ENCODE measurements at regions not wholly inside any gene's neighbourhood (a gene's known extent, or its start where the extent isn't known, plus 50 kb on each side); places are given as distances from the start of the nearest gene placed in this dataset.

DNA sequence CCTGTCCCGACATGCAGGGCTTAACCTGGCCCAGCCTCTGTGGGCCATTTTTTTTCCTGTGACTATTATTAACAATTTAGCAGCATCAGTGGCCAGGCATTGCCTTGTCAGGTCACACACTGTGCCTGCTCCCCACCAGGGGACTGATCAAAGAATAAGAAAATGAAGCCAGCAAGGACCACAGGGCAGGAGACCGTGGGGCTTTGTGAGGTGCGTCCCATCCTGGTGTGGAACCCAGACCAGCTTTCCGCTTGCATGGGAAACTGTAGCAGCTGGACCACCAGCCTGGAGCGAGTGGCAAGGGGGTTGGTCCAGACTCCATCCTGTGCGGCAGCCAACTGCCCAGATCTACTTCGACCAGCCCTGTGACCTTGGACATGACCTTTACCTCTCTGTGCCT is 218.3 kb downstream of the ANKRD60 start:
- TF ChIP-seq TCF7 (IDR thresholded peaks at IDR 0.05; ENCODE audit: borderline replicate concordance) = no peak
- no peak for TF ChIP-seq TCF12 (IDR thresholded peaks at IDR 0.05; ENCODE audit: low read depth, low read length)
- TF ChIP-seq RFX5 (IDR thresholded peaks at IDR 0.05; ENCODE audit: low read depth, low read length) = no peak
- TF ChIP-seq, protein P1, sequence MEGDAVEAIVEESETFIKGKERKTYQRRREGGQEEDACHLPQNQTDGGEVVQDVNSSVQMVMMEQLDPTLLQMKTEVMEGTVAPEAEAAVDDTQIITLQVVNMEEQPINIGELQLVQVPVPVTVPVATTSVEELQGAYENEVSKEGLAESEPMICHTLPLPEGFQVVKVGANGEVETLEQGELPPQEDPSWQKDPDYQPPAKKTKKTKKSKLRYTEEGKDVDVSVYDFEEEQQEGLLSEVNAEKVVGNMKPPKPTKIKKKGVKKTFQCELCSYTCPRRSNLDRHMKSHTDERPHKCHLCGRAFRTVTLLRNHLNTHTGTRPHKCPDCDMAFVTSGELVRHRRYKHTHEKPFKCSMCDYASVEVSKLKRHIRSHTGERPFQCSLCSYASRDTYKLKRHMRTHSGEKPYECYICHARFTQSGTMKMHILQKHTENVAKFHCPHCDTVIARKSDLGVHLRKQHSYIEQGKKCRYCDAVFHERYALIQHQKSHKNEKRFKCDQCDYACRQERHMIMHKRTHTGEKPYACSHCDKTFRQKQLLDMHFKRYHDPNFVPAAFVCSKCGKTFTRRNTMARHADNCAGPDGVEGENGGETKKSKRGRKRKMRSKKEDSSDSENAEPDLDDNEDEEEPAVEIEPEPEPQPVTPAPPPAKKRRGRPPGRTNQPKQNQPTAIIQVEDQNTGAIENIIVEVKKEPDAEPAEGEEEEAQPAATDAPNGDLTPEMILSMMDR (IDR thresholded peaks at IDR 0.05 in 2 of 3, conservative IDR thresholded peaks at IDR 0.05 in 1 of 3; ENCODE audit: control insufficient read depth in 2 of 3, extremely low read depth in 1 of 3, insufficient read depth in 1 of 3, low read depth in 3 of 3, low read length in 3 of 3) = no peak
- TF ChIP-seq, protein P2, sequence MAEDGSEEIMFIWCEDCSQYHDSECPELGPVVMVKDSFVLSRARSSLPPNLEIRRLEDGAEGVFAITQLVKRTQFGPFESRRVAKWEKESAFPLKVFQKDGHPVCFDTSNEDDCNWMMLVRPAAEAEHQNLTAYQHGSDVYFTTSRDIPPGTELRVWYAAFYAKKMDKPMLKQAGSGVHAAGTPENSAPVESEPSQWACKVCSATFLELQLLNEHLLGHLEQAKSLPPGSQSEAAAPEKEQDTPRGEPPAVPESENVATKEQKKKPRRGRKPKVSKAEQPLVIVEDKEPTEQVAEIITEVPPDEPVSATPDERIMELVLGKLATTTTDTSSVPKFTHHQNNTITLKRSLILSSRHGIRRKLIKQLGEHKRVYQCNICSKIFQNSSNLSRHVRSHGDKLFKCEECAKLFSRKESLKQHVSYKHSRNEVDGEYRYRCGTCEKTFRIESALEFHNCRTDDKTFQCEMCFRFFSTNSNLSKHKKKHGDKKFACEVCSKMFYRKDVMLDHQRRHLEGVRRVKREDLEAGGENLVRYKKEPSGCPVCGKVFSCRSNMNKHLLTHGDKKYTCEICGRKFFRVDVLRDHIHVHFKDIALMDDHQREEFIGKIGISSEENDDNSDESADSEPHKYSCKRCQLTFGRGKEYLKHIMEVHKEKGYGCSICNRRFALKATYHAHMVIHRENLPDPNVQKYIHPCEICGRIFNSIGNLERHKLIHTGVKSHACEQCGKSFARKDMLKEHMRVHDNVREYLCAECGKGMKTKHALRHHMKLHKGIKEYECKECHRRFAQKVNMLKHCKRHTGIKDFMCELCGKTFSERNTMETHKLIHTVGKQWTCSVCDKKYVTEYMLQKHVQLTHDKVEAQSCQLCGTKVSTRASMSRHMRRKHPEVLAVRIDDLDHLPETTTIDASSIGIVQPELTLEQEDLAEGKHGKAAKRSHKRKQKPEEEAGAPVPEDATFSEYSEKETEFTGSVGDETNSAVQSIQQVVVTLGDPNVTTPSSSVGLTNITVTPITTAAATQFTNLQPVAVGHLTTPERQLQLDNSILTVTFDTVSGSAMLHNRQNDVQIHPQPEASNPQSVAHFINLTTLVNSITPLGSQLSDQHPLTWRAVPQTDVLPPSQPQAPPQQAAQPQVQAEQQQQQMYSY (CRISPR knock-in tag; IDR thresholded peaks at IDR 0.05) = no peak

Measured in GM12878 (cell line).